ENCODE measurements at regions not wholly inside any gene's neighbourhood (a gene's known extent, or its start where the extent isn't known, plus 50 kb on each side); places are given as distances from the start of the nearest gene placed in this dataset.

- no peak for TF ChIP-seq POLR2AphosphoS5 (IDR thresholded peaks at IDR 0.05; ENCODE audit: borderline replicate concordance, low read depth, low read length)
- TF ChIP-seq EZH2 (IDR thresholded peaks at IDR 0.05), result no peak
These were observed 237.9 kb upstream of the PDE10A start for GRCh38 chr6:165900970-165901369.

Measured in SK-N-MC (cell line).